ENCODE measurements at regions not wholly inside any gene's neighbourhood (a gene's known extent, or its start where the extent isn't known, plus 50 kb on each side); places are given as distances from the start of the nearest gene placed in this dataset.

GRCh38 chr5:171648279-171649074, 137.1 kb upstream of the SMIM23 start:
- no peak for DNase-seq (ENCODE audit: extremely low read depth, low read depth)
- no peak for TF ChIP-seq CTCF (IDR thresholded peaks at IDR 0.05; ENCODE audit: low read depth, low read length)

GRCh38 chr5:171649075-171649401, 136.6 kb upstream of the SMIM23 start:
- peak; percentile 83 for DNase-seq (ENCODE audit: extremely low read depth, low read depth)

GRCh38 chr5:171650597-171650996, 135.0 kb upstream of the SMIM23 start:
- TF ChIP-seq CTCF (IDR thresholded peaks at IDR 0.05; ENCODE audit: low read depth, low read length), result no peak
- DNase-seq (ENCODE audit: extremely low read depth, low read depth), result no peak

More at GRCh38 chr5:171649075-171649401, 136.6 kb upstream of the SMIM23 start:
- no peak for TF ChIP-seq CTCF (IDR thresholded peaks at IDR 0.05; ENCODE audit: low read depth, low read length)

GRCh38 chr5:171651102-171651501, 134.5 kb upstream of the SMIM23 start:
- no peak for DNase-seq (ENCODE audit: extremely low read depth, low read depth)
- no peak for TF ChIP-seq CTCF (IDR thresholded peaks at IDR 0.05; ENCODE audit: low read depth, low read length)

GRCh38 chr5:171654881-171655280, 130.7 kb upstream of the SMIM23 start:
- no peak for DNase-seq (ENCODE audit: extremely low read depth, low read depth)
- no peak for TF ChIP-seq CTCF (IDR thresholded peaks at IDR 0.05; ENCODE audit: low read depth, low read length)

- DNase-seq (ENCODE audit: extremely low read depth, low read depth), result no peak
- TF ChIP-seq CTCF (IDR thresholded peaks at IDR 0.05; ENCODE audit: low read depth, low read length), result no peak
These were observed 128.1 kb upstream of the SMIM23 start for GRCh38 chr5:171657473-171657872.

DNA sequence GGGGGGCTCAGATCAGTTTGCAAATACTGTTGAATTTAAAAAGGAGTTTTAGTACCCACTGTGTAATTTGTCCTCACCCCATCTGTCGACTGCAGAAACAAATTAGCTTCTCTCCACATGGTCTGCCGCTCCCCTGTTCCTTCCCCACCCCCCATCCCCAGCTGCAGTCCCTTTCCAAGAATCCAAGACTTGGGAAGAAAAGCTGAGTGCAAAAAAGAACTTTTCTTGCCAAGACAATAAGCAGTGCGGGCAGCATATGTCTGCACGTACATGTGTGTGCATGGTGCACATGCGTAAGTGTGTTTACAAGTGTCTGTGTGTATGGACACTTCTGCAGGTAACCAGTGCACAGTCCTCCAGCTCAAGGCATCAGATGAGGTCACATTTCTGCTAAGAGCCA, 125.7 kb upstream of the SMIM23 start:
- no peak for DNase-seq (ENCODE audit: extremely low read depth, low read depth)
- TF ChIP-seq CTCF (IDR thresholded peaks at IDR 0.05; ENCODE audit: low read depth, low read length), result no peak
